Right lobe of liver (tissue), 6 donors: ENCODE measurements at regions not wholly inside any gene's neighbourhood (a gene's known extent, or its start where the extent isn't known, plus 50 kb on each side); places are given as distances from the start of the nearest gene placed in this dataset.

ENCODE experiments used
- ATAC-seq, 4 donors: fragments of 200-7000 bp; cut with Tn5 transposase; one replicate each; pipeline ENCODE4 v1.9.1; 2020; ENCODE audit warnings: mild to moderate bottlenecking in 4 of 4, moderate library complexity in 4 of 4
- DNase-seq, 3 donors: peaks; one replicate each; pipeline ENCODE4 v3.0.0-alpha.2; 2020
- H3K27ac ChIP-seq, 3 donors: fragments of 200-600 bp; one replicate each; pipeline ENCODE4 v1.8.0; 2022
- H3K27me3 ChIP-seq, 2 donors: fragments of 200-600 bp; one replicate each; pipeline ENCODE4 v1.8.0; 2022
- H3K36me3 ChIP-seq, 4 donors: fragments of 200-600 bp; sonication (generic) in 1 of 4; one replicate each; pipeline versions ENCODE4 v1.5.1 to v1.8.0; 2017 to 2022; ENCODE audit warnings: control low read depth in 1 of 4
- H3K4me1 ChIP-seq, 4 donors: fragments of 200-600 bp; sonication (generic) in 1 of 4; one replicate each; pipeline versions ENCODE4 v1.5.1 to v1.8.0; 2017 to 2022; ENCODE audit warnings: control low read depth in 1 of 4
- H3K4me3 ChIP-seq, 3 donors: fragments of 200-600 bp; one replicate each; pipeline ENCODE4 v1.8.0; 2022
- H3K9me3 ChIP-seq, 4 donors: fragments of 200-600 bp; sonication (generic) in 1 of 4; one replicate each; pipeline versions ENCODE4 v1.5.1 to v1.8.0; 2017 to 2022; ENCODE audit warnings: control low read depth in 1 of 4
- POLR2A ChIP-seq: fragments of 450-650 bp; IDR thresholded peaks from one replicate; pipeline ENCODE4 v1.6.1; 2017; ENCODE audit warnings: antibody characterized with exemption, mild to moderate bottlenecking
- WGBS: methylation state at CpG from one replicate; pipeline ENCODE4 v1.1.6; 2018; ENCODE audit warnings: low coverage, low lambda C conversion rate; ENCODE audit not compliant: insufficient coverage; ENCODE audit errors: missing lambda C conversion rate; 5-methylcytosine and 5-hydroxymethylcytosine counted together
- intact Hi-C, 2 donors: fragments of 100-400 bp; cut with DNase I; formaldehyde crosslinking; loops; one replicate each; pipeline versions ENCODE4 v1.11.2 to v1.14.1; 2022
- TF ChIP-seq, protein P1 (sequence below), 4 donors: fragments of 200-600 bp in 3 of 4; fragments of 450-650 bp in 1 of 4; IDR thresholded peaks; one replicate each; pipeline versions ENCODE4 v1.5.1 to v1.8.0; 2016 to 2022; ENCODE audit warnings: antibody characterized with exemption in 4 of 4, mild to moderate bottlenecking in 2 of 4
- donor health status: DM: no; HTN: yes; CAD: no.
- donor health status: DM: no; HTN: no; CAD: no.
- donor health status: DM: no; HTN: no; CAD: no.
- donor health status: DM: no; HTN: yes; CAD: no.
- donor health status: DM: no; HTN: yes; CAD: no.

DNA sequence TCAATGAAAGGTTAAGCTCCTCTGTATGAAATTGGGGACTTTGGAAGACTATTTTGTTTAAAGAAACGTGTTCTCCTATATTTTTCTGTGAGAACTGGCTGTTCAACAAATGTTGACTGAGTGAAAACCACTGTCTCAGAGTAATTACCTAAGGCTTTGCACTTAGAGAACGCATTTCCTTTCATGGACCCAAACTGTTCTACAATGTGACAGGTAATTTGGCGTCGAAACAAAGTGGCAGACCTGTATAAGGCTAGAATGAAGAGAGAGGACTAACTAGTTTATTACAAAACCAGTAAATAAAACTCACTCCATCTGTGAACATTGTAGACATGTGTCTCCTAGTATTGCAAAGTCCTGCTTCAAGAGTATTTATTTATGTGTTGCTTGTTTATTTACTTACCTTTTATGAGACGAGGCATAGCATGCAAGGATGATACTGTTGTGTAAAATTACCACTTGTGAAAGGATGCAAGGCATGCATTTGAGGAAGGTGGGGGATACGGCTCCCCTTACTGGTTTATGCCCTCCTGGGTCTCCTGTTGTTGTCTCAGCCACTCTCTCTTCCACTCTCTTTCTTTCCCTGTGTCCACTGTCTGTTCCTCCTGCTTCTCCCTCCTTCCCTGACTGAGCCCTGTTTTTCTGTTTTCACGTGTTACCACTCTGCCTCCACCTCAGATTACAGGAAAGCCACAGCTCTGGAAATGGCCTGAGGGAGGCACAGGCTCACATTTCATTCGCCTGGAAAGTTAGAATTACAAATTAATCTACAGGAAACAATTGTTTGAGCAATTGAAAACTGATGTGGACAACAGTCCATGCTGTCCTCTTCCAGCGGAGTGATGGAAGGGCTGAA, 444.0 kb upstream of the ZNF608 start:
- H3K9me3 ChIP-seq, result no peaks in the 10 kb centered on the region
- H3K36me3 ChIP-seq, result no peaks in the 10 kb centered on the region
- intact Hi-C loops, result no loop called here
- no peak for ATAC-seq
- 42% methylated on average over 8 of the region's 9 CpGs for WGBS
- H3K4me3 ChIP-seq, result no peak overlapping the region
- TF ChIP-seq POLR2A, result no peak
- TF ChIP-seq, protein P1, sequence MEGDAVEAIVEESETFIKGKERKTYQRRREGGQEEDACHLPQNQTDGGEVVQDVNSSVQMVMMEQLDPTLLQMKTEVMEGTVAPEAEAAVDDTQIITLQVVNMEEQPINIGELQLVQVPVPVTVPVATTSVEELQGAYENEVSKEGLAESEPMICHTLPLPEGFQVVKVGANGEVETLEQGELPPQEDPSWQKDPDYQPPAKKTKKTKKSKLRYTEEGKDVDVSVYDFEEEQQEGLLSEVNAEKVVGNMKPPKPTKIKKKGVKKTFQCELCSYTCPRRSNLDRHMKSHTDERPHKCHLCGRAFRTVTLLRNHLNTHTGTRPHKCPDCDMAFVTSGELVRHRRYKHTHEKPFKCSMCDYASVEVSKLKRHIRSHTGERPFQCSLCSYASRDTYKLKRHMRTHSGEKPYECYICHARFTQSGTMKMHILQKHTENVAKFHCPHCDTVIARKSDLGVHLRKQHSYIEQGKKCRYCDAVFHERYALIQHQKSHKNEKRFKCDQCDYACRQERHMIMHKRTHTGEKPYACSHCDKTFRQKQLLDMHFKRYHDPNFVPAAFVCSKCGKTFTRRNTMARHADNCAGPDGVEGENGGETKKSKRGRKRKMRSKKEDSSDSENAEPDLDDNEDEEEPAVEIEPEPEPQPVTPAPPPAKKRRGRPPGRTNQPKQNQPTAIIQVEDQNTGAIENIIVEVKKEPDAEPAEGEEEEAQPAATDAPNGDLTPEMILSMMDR (IDR thresholded peaks at IDR 0.05), result no peak
- H3K4me1 ChIP-seq, result no peaks in the 10 kb centered on the region
- DNase-seq, result no peak
- no peaks in the 10 kb centered on the region for H3K27me3 ChIP-seq
- no peak overlapping the region for H3K27ac ChIP-seq

DNA sequence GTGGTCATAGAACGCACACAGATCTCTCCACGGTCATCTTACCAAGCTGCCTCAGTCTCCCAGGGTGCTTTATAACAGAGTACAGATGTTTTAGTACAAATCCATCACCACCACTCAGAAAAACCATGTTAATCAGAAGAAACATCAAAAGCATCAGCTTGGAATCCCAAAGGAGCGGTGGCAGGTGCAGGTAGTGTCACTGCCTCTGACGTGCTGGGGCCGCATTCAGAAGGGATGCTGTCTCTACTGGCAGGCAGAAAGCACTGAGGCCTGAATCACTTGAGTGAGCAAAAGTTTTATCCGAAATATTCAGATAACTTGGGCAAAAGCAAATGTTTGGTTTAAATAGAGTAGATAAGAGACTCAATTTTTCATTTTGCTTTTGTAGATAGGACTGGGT, 448.4 kb upstream of the ZNF608 start:
- intact Hi-C loops, result no loop called here
- WGBS, result 92% methylated on average over 6 of the region's 6 CpGs
- Histone ChIP-seq H3K4me3 (no peak overlapping the region), H3K27me3 (no peaks in the 10 kb centered on the region), H3K4me1 (no peaks in the 10 kb centered on the region), H3K27ac (no peak overlapping the region), H3K9me3 (no peaks in the 10 kb centered on the region), H3K36me3 (no peaks in the 10 kb centered on the region)
- ATAC-seq (no peak), DNase-seq (no peak)
- TF ChIP-seq, protein P1 (IDR thresholded peaks at IDR 0.05), result no peak
- no peak for TF ChIP-seq POLR2A

DNA sequence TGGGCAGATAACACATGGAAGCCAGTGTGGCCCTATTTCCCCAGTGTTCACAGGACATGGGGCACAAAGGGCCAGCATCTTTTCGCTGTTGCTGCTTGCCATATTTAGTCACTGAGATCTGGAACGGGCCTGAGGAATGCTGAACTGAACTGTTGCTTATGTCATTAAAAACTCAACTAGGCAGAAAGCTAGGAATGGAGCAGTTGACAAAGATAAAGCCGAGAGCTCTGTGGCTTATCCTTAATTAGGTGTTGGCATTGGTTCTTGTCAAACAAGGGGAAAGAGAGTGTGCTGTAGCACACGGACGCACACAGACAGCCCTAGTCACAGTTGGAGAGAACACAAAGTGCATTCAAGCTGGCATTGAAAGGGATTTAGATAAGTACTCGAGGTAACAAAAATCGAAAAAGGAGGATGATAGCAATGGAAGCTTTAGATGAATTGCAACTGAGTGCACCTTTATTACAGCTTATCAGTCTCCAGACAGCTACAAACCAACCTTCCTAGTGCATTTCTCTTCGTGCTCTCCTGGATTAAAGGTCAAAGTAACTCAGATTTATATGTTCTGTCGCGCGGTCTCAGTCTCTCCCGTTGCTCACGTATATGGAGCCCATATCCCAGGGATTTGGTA, 450.2 kb upstream of the ZNF608 start:
- no peak for TF ChIP-seq POLR2A
- Histone ChIP-seq H3K27me3 (no peaks in the 10 kb centered on the region), H3K4me3 (no peak overlapping the region), H3K36me3 (no peaks in the 10 kb centered on the region), H3K9me3 (no peaks in the 10 kb centered on the region), H3K27ac (no peak overlapping the region), H3K4me1 (peaks cover 0 to 6% (median 0%) of the 10 kb centered on the region in 4 donors)
- DNase-seq, result no peak
- no peak for ATAC-seq
- intact Hi-C loops, result no loop called here
- 61% methylated on average over 13 of the region's 13 CpGs for WGBS

DNA sequence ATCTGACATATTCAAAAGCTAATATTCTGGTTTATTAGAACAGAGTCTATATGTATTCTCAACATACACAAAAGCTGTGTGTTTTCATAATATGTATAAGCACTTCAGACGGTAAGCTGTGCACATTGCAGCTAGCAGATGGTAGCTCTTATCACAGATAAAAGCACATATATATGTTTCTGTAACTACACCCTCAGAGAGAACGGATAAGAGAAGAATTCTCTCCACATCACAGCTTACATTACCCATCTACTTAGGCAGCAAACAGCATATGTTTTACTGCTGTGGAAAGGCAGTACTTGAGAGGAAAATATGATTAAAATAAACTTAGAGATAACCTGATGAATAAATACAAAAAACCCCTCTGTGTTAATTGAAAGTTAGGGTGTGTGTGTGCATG, 450.9 kb upstream of the ZNF608 start:
- Histone ChIP-seq H3K4me3 (no peak overlapping the region), H3K27me3 (no peaks in the 10 kb centered on the region), H3K36me3 (no peaks in the 10 kb centered on the region), H3K9me3 (no peaks in the 10 kb centered on the region), H3K27ac (no peak overlapping the region), H3K4me1 (peaks cover 0 to 6% (median 0%) of the 10 kb centered on the region in 4 donors)
- ATAC-seq (no peak), DNase-seq (no peak)
- WGBS, result 71% methylated on average over 2 of the region's 2 CpGs
- intact Hi-C loops, result no loop called here
- TF ChIP-seq POLR2A, result no peak
- TF ChIP-seq, protein P1 (IDR thresholded peaks at IDR 0.05), result no peak
